ENCODE measurements at regions not wholly inside any gene's neighbourhood (a gene's known extent, or its start where the extent isn't known, plus 50 kb on each side); places are given as distances from the start of the nearest gene placed in this dataset.
A peak's percentile ranks its signal among the peaks of the same experiment; 100 is the strongest.
"Not testable (repeated sequence)": the region's sequence is repeated elsewhere in the genome, so short reads cannot be mapped to it uniquely, and the experiment has no call there.

- no peak for TF ChIP-seq CTCF (IDR thresholded peaks at IDR 0.05; ENCODE audit: low read depth, low read length)
- DNase-seq (ENCODE audit: extremely low read depth, low read depth): no peak
Observed at GRCh38 chr2:132282911-132283310, 121.2 kb upstream of the ANKRD30BL start.

GRCh38 chr2:132286289-132286911, 124.6 kb upstream of the ANKRD30BL start:
- DNase-seq (ENCODE audit: extremely low read depth, low read depth): not testable (repeated sequence)

GRCh38 chr2:132287910-132288309, 126.2 kb upstream of the ANKRD30BL start:
- not testable (repeated sequence) for DNase-seq (ENCODE audit: extremely low read depth, low read depth)

- not testable (repeated sequence) for DNase-seq (ENCODE audit: extremely low read depth, low read depth)
Observed at GRCh38 chr2:132289138-132289537, 127.4 kb upstream of the ANKRD30BL start.

- DNase-seq (ENCODE audit: extremely low read depth, low read depth): not testable (repeated sequence)
Observed at GRCh38 chr2:132289812-132290211, 126.8 kb upstream of the GPR39 start.

GRCh38 chr2:132300592-132301378, 115.8 kb upstream of the GPR39 start:
- not testable (repeated sequence) for DNase-seq (ENCODE audit: extremely low read depth, low read depth)

GRCh38 chr2:132304661-132305380, 111.8 kb upstream of the GPR39 start:
- DNase-seq (ENCODE audit: extremely low read depth, low read depth): peak; percentile 10

- DNase-seq (ENCODE audit: extremely low read depth, low read depth): not testable (repeated sequence)
Observed at GRCh38 chr2:132307613-132308198, 108.9 kb upstream of the GPR39 start.

GRCh38 chr2:132309203-132309602, 107.4 kb upstream of the GPR39 start:
- not testable (repeated sequence) for DNase-seq (ENCODE audit: extremely low read depth, low read depth)

- DNase-seq (ENCODE audit: extremely low read depth, low read depth): not testable (repeated sequence)
Observed at GRCh38 chr2:132315546-132315945, 101.1 kb upstream of the GPR39 start.

- not testable (repeated sequence) for DNase-seq (ENCODE audit: extremely low read depth, low read depth)
Observed at GRCh38 chr2:132317026-132317680, 99.5 kb upstream of the GPR39 start.

- not testable (repeated sequence) for DNase-seq (ENCODE audit: extremely low read depth, low read depth)
Observed at GRCh38 chr2:132318481-132318880, 98.1 kb upstream of the GPR39 start.

- not testable (repeated sequence) for DNase-seq (ENCODE audit: extremely low read depth, low read depth)
Observed at GRCh38 chr2:132324005-132324404, 92.6 kb upstream of the GPR39 start.

GRCh38 chr2:132332345-132333033, 84.1 kb upstream of the GPR39 start:
- DNase-seq (ENCODE audit: extremely low read depth, low read depth): not testable (repeated sequence)

- not testable (repeated sequence) for DNase-seq (ENCODE audit: extremely low read depth, low read depth)
Observed at GRCh38 chr2:132337135-132337534, 79.5 kb upstream of the GPR39 start.

GRCh38 chr2:132337844-132338243, 78.8 kb upstream of the GPR39 start:
- DNase-seq (ENCODE audit: extremely low read depth, low read depth): not testable (repeated sequence)

- DNase-seq (ENCODE audit: extremely low read depth, low read depth): peak; percentile 30
Observed at GRCh38 chr2:132347041-132347780, 69.4 kb upstream of the GPR39 start.

Measured in AG09319 (cell line).